ENCODE measurements at regions not wholly inside any gene's neighbourhood (a gene's known extent, or its start where the extent isn't known, plus 50 kb on each side); places are given as distances from the start of the nearest gene placed in this dataset.

- no peak overlapping the region for H3K4me3 ChIP-seq
- H3K27me3 ChIP-seq: no peaks in the 10 kb centered on the region
- H3K9me3 ChIP-seq: no peaks in the 10 kb centered on the region
- H3K36me3 ChIP-seq: no peaks in the 10 kb centered on the region
- TF ChIP-seq POLR2A (IDR thresholded peaks at IDR 0.05) (no peak), CTCF (IDR thresholded peaks at IDR 0.05 in 4 of 5, conservative IDR thresholded peaks at IDR 0.05 in 1 of 5) (no peak)
- no peak overlapping the region for H3K27ac ChIP-seq
- intact Hi-C loops (cut with DNase I; ENCODE audit: low total_unique reads): no loop called here
- H3K4me1 ChIP-seq: no peaks in the 10 kb centered on the region
- no peak for ATAC-seq
- in situ Hi-C loops (cut with MboI; ENCODE audit: low sequenced_read_pairs in 4 of 4): loop anchor here in 2 of 4 donors (10.0 to 25.0 kb wide), 2 partner anchors 64 to 494 kb away; no protein-coding TSS in a partner anchor
- DNase-seq: no peak
These were observed 543.2 kb upstream of the API5 start for GRCh38 chr11:42768576-42768975.

GRCh38 chr11:42770444-42771065, 541.2 kb upstream of the API5 start:
- TF ChIP-seq CTCF (IDR thresholded peaks at IDR 0.05 in 4 of 5, conservative IDR thresholded peaks at IDR 0.05 in 1 of 5) (no peak), POLR2A (IDR thresholded peaks at IDR 0.05) (no peak)
- no peaks in the 10 kb centered on the region for H3K36me3 ChIP-seq
- ATAC-seq (no peak), DNase-seq (no peak)
- H3K4me3 ChIP-seq: no peak overlapping the region
- no peak overlapping the region for H3K27ac ChIP-seq
- no peaks in the 10 kb centered on the region for H3K4me1 ChIP-seq
- no peaks in the 10 kb centered on the region for H3K9me3 ChIP-seq
- intact Hi-C loops (cut with DNase I; ENCODE audit: low total_unique reads) (no loop called here), in situ Hi-C loops (cut with MboI; ENCODE audit: low sequenced_read_pairs in 4 of 4) (loop anchor here in 1 of 4 donors (25.0 kb wide), 1 partner anchor 492 kb away; no protein-coding TSS in a partner anchor)
- H3K27me3 ChIP-seq: no peaks in the 10 kb centered on the region

- ATAC-seq: no peak
- H3K27ac ChIP-seq: no peak overlapping the region
- H3K27me3 ChIP-seq: no peaks in the 10 kb centered on the region
- TF ChIP-seq CTCF (IDR thresholded peaks at IDR 0.05 in 4 of 5, conservative IDR thresholded peaks at IDR 0.05 in 1 of 5) (no peak), POLR2A (IDR thresholded peaks at IDR 0.05) (no peak)
- no peak for DNase-seq
- H3K4me3 ChIP-seq: no peak overlapping the region
- no peaks in the 10 kb centered on the region for H3K4me1 ChIP-seq
- H3K36me3 ChIP-seq: no peaks in the 10 kb centered on the region
- in situ Hi-C loops (cut with MboI; ENCODE audit: low sequenced_read_pairs in 4 of 4): loop anchor here in 1 of 4 donors (25.0 kb wide), 1 partner anchor 489 kb away; no protein-coding TSS in a partner anchor
- no peaks in the 10 kb centered on the region for H3K9me3 ChIP-seq
- intact Hi-C loops (cut with DNase I; ENCODE audit: low total_unique reads): no loop called here
These were observed 538.9 kb upstream of the API5 start for GRCh38 chr11:42772886-42773285.

- Histone ChIP-seq H3K36me3 (no peaks in the 10 kb centered on the region), H3K9me3 (no peaks in the 10 kb centered on the region), H3K4me3 (no peak overlapping the region), H3K4me1 (no peaks in the 10 kb centered on the region), H3K27ac (no peak overlapping the region), H3K27me3 (no peaks in the 10 kb centered on the region)
- no peak for ATAC-seq
- in situ Hi-C loops (cut with MboI; ENCODE audit: low sequenced_read_pairs in 4 of 4): loop anchor here in 1 of 4 donors (25.0 kb wide), 1 partner anchor 489 kb away; no protein-coding TSS in a partner anchor
- no peak for DNase-seq
- TF ChIP-seq CTCF (IDR thresholded peaks at IDR 0.05 in 4 of 5, conservative IDR thresholded peaks at IDR 0.05 in 1 of 5): no peak
- TF ChIP-seq POLR2A (IDR thresholded peaks at IDR 0.05): no peak
- intact Hi-C loops (cut with DNase I; ENCODE audit: low total_unique reads): no loop called here
These were observed 538.1 kb upstream of the API5 start for GRCh38 chr11:42773729-42774128.
